ENCODE measurements at regions not wholly inside any gene's neighbourhood (a gene's known extent, or its start where the extent isn't known, plus 50 kb on each side); places are given as distances from the start of the nearest gene placed in this dataset.

GRCh38 chr4:124797223-124797622 is 84.7 kb upstream of the ANKRD50 start:
- TF ChIP-seq, protein P1, sequence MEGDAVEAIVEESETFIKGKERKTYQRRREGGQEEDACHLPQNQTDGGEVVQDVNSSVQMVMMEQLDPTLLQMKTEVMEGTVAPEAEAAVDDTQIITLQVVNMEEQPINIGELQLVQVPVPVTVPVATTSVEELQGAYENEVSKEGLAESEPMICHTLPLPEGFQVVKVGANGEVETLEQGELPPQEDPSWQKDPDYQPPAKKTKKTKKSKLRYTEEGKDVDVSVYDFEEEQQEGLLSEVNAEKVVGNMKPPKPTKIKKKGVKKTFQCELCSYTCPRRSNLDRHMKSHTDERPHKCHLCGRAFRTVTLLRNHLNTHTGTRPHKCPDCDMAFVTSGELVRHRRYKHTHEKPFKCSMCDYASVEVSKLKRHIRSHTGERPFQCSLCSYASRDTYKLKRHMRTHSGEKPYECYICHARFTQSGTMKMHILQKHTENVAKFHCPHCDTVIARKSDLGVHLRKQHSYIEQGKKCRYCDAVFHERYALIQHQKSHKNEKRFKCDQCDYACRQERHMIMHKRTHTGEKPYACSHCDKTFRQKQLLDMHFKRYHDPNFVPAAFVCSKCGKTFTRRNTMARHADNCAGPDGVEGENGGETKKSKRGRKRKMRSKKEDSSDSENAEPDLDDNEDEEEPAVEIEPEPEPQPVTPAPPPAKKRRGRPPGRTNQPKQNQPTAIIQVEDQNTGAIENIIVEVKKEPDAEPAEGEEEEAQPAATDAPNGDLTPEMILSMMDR (conservative IDR thresholded peaks at IDR 0.05; ENCODE audit: low read depth, low read length), result no peak
- no peak for TF ChIP-seq EZH2 (IDR thresholded peaks at IDR 0.05; ENCODE audit: borderline replicate concordance, low read depth, low read length, poor library complexity, severe bottlenecking)

Data from A673 (cell line).